ENCODE measurements at regions not wholly inside any gene's neighbourhood (a gene's known extent, or its start where the extent isn't known, plus 50 kb on each side); places are given as distances from the start of the nearest gene placed in this dataset.
A peak's percentile ranks its signal among the peaks of the same experiment; 100 is the strongest.

- POLR2A ChIA-PET, result no interaction called here
- DNase-seq (ENCODE audit: low read depth, low spot score), result no peak
- in situ Hi-C loops (cut with HindIII; ENCODE audit: low pct_unique_long_range_greater_than_20kb, low sequenced_read_pairs), result no loop called here
Observed at GRCh38 chr1:8232036-8232757, 85.7 kb upstream of the SLC45A1 start.

GRCh38 chr1:8230292-8230621 lies 87.7 kb upstream of the SLC45A1 start:
- TF ChIP-seq POLR2AphosphoS5 (IDR thresholded peaks at IDR 0.05; ENCODE audit: low read depth, low read length), result no peak
- no peak for TF ChIP-seq CTCF (IDR thresholded peaks at IDR 0.05)
- TF ChIP-seq TCF7L2 (IDR thresholded peaks at IDR 0.05; ENCODE audit: low read depth, low read length), result no peak
- no peak for TF ChIP-seq REST (IDR thresholded peaks at IDR 0.05; ENCODE audit: insufficient read depth in 1 of 2, low read depth in 2 of 2, low read length in 1 of 2)
- no peak for TF ChIP-seq SIN3A (IDR thresholded peaks at IDR 0.05; ENCODE audit: borderline replicate concordance, insufficient read depth, low read depth, low read length)
- POLR2A ChIA-PET, result interaction anchor here (0.6 kb wide), 1 partner anchor 190 kb away, joined by 3 read pairs; no protein-coding TSS in a partner anchor
- Histone ChIP-seq H3K27ac (ENCODE audit: low read length) (peak overlapping the region; percentile 13; the same call in 1 of the 2 replicates), H3K27me3 (ENCODE audit: control insufficient read depth, insufficient read depth, low read length) (no peaks in the 10 kb centered on the region), H3K4me1 (ENCODE audit: control insufficient read depth, insufficient read depth, low read length) (peaks cover 7% of the 10 kb centered on the region), H3K36me3 (ENCODE audit: control insufficient read depth, insufficient read depth, low read length) (no peaks in the 10 kb centered on the region), H3K9me3 (ENCODE audit: control insufficient read depth, insufficient read depth, low read depth, low read length) (no peaks in the 10 kb centered on the region; the same call in 1 of the 2 replicates), H3K4me3 (ENCODE audit: low read depth in 2 of 2, low read length in 2 of 2) (no peak overlapping the region)
- intact Hi-C loops (cut with micrococcal nuclease; ENCODE audit: unreplicated experiment), result no loop called here
- ATAC-seq (no peak), DNase-seq (ENCODE audit: low read depth, low spot score) (no peak)
- CTCF ChIA-PET, result no interaction called here
- no TSS peak for BruUV-seq (replicated peaks)
- in situ Hi-C loops (cut with HindIII; ENCODE audit: low pct_unique_long_range_greater_than_20kb, low sequenced_read_pairs), result no loop called here

More at GRCh38 chr1:8232036-8232757, 85.7 kb upstream of the SLC45A1 start:
- Histone ChIP-seq H3K9me3 (ENCODE audit: control insufficient read depth, insufficient read depth, low read depth, low read length) (no peaks in the 10 kb centered on the region; the same call in 1 of the 2 replicates), H3K27ac (ENCODE audit: low read length) (peak overlapping the region; percentile 80), H3K27me3 (ENCODE audit: control insufficient read depth, insufficient read depth, low read length) (no peaks in the 10 kb centered on the region), H3K36me3 (ENCODE audit: control insufficient read depth, insufficient read depth, low read length) (no peaks in the 10 kb centered on the region), H3K4me3 (ENCODE audit: low read depth in 2 of 2, low read length in 2 of 2) (no peak overlapping the region), H3K4me1 (ENCODE audit: control insufficient read depth, insufficient read depth, low read length) (peaks cover 7% of the 10 kb centered on the region)
- intact Hi-C loops (cut with micrococcal nuclease; ENCODE audit: unreplicated experiment), result no loop called here
- CTCF ChIA-PET, result no interaction called here
- TF ChIP-seq POLR2AphosphoS5 (IDR thresholded peaks at IDR 0.05; ENCODE audit: low read depth, low read length) (no peak), CTCF (IDR thresholded peaks at IDR 0.05) (no peak), SIN3A (IDR thresholded peaks at IDR 0.05; ENCODE audit: borderline replicate concordance, insufficient read depth, low read depth, low read length) (no peak)
- no peak for ATAC-seq
- no TSS peak for BruUV-seq (replicated peaks)
